ENCODE measurements at regions not wholly inside any gene's neighbourhood (a gene's known extent, or its start where the extent isn't known, plus 50 kb on each side); places are given as distances from the start of the nearest gene placed in this dataset.
"Not testable (repeated sequence)": the region's sequence is repeated elsewhere in the genome, so short reads cannot be mapped to it uniquely, and the experiment has no call there.

DNA sequence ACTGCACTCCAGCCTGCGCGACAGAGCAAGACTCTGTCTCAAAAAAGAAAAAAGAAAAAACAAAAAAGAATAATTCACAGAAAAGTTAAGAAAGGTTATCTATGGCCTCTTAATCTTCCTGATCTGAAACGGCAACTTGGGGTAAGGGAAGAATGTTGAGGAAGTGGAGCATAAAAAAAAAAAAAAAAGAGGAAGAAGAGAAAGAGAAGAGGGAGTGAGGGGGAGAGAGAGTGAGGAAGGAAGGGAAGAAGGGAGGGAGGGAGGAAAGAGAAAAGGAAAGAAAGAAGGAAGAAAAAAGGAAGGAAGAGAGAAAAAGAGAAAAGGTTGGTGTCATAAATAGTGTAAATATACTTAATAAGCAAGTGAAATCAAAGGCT, 68.9 kb upstream of the NCOA3 start:
- Mint-ChIP-seq H3K27ac (ENCODE audit: unreplicated experiment) (no peak overlapping the region), H3K4me3 (no peak overlapping the region), H3K27me3 (ENCODE audit: low read depth) (no peaks in the 10 kb centered on the region)

DNA sequence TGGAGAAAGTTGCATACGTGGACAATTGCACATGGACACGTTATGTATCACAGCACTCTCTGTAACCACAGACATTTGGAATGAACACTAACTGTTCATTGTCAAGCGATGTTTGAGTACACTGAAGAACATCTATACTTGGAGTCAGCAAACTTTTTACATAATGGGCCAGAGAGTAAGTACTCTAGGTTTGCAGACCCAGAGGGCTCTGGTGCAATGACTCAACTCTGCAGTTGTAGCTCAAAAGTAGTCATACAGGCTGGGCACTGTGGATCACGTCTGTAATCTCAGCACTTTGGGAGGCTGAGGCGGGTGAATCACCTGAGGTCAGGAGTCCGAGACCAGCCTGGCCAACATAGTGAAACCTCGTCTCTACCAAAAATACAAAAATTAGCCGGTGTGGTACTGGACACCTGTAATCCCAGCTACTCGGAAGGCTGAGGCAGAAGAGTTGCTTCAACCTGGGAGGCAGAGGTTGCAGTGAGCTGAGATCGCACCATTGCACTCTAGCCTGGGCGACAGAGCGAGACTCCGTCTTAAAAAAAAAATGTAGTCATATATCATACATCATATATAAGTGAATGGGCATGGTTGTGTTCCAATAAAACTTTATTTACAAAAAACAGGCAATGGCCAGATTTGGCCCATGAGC, 67.4 kb upstream of the NCOA3 start:
- not testable (repeated sequence) for H3K36me3 Mint-ChIP-seq (ENCODE audit: low read depth); DNase-seq (ENCODE audit: low read depth, low spot score); H3K27ac Mint-ChIP-seq (ENCODE audit: unreplicated experiment); H3K27me3 Mint-ChIP-seq (ENCODE audit: low read depth); H3K9me3 Mint-ChIP-seq; H3K4me1 Mint-ChIP-seq; H3K4me3 Mint-ChIP-seq

More for the DNA sequence above, 68.9 kb upstream of the NCOA3 start:
- no peaks in the 10 kb centered on the region for H3K4me1 Mint-ChIP-seq
- no peaks in the 10 kb centered on the region for H3K9me3 Mint-ChIP-seq
- DNase-seq (ENCODE audit: low read depth, low spot score): no peak
- peaks cover 2% of the 10 kb centered on the region for H3K36me3 Mint-ChIP-seq (ENCODE audit: low read depth)
- TF ChIP-seq, protein P1, sequence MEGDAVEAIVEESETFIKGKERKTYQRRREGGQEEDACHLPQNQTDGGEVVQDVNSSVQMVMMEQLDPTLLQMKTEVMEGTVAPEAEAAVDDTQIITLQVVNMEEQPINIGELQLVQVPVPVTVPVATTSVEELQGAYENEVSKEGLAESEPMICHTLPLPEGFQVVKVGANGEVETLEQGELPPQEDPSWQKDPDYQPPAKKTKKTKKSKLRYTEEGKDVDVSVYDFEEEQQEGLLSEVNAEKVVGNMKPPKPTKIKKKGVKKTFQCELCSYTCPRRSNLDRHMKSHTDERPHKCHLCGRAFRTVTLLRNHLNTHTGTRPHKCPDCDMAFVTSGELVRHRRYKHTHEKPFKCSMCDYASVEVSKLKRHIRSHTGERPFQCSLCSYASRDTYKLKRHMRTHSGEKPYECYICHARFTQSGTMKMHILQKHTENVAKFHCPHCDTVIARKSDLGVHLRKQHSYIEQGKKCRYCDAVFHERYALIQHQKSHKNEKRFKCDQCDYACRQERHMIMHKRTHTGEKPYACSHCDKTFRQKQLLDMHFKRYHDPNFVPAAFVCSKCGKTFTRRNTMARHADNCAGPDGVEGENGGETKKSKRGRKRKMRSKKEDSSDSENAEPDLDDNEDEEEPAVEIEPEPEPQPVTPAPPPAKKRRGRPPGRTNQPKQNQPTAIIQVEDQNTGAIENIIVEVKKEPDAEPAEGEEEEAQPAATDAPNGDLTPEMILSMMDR (conservative IDR thresholded peaks at IDR 0.05): no peak

DNA sequence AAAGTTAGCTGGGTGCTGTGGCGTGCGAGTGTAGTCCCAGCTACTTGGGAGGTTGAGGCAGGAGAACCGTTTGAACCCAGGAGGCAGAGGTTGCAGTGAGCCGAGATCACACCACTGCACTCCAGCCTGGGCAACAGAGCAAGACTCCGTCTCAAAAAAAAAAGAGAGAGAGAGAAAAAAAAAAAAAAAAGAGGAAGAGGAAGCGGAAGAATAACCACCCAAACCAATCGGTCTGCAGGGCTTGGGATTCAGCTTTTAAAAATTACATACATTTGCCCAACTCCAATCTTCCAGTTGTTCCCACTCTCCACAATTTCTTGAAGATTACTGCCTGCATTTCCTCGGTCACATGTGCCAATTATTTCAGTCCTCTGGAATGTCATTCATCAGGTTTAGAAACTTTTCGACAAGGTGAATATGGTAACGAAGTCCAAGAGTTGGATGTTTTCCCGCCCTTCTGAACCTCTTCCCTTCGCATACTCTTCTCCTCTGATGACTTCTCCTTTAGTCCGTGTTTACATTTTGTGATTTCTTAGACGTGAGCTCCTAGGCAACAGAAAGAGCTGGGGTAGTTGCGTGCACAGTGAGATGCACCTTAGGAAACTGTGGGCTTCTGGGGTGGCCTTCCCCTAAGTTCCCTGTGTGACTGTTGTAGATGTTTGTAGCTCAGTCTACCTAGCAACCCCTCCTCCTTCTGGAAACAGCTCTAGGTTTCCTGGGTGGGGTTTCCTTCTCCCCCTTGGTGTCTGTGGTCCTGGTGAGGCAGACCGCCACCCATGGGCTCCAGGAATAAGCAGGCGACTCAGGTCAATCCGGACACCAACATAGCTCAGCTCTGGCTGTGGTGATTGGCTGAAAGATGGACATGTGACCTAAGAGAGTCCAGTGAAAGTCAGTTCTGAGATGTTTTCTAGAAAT, 63.0 kb upstream of the NCOA3 start:
- Mint-ChIP-seq H3K36me3 (ENCODE audit: low read depth) (no peaks in the 10 kb centered on the region), H3K4me1 (no peaks in the 10 kb centered on the region), H3K4me3 (no peak overlapping the region), H3K9me3 (no peaks in the 10 kb centered on the region), H3K27ac (ENCODE audit: unreplicated experiment) (no peak overlapping the region), H3K27me3 (ENCODE audit: low read depth) (no peaks in the 10 kb centered on the region)
- TF ChIP-seq, protein P1 (conservative IDR thresholded peaks at IDR 0.05): no peak
- peak; percentile 3 for DNase-seq (ENCODE audit: low read depth, low spot score)

DNA sequence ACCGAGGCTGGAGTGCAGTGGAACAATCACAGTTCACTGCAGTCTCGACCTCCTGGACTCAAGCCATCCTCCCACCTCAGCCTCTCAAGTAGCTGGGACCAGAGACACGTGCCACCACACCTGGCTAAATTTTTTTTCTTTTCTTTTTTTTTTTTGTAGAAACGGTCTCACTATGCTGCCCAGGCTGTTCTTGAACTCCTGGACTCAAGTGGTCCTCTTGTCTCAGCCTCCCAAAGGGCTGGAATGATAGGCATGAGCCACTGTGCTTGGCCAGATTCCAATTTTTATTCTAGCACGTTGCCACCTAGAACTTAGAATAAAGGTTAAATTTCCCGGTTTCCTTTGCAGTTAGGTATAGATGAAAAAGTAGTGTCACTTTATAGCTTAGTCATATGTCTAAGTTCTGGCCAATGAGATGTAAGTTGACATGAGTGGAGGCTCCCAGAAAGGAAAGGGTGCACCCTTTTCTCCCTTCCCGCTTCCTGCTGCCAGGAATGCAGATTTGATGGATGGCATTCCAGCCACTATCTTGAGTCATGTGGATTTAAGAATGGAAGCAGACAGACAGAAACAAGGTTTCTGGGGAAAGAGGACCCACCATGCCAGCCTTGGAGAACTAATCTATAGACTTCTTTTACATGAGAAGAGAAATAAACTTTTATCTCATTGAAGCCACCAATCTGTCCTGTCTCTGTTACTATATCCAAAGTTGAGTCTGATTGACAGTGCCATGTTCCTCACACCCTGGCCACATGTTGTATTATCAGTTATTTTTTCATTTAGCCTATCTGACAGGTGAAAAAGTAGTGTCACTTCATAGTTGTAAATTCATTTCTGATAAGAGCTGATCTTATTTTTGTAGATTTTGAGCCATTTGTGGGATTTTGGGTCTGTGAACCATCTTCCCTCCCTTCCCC, 60.6 kb upstream of the NCOA3 start:
- no peak overlapping the region for H3K4me3 Mint-ChIP-seq
- H3K9me3 Mint-ChIP-seq: no peaks in the 10 kb centered on the region
- H3K27ac Mint-ChIP-seq (ENCODE audit: unreplicated experiment): no peak overlapping the region
- H3K4me1 Mint-ChIP-seq: no peaks in the 10 kb centered on the region
- DNase-seq (ENCODE audit: low read depth, low spot score): no peak
- TF ChIP-seq, protein P1 (conservative IDR thresholded peaks at IDR 0.05): no peak
- no peaks in the 10 kb centered on the region for H3K36me3 Mint-ChIP-seq (ENCODE audit: low read depth)
- no peaks in the 10 kb centered on the region for H3K27me3 Mint-ChIP-seq (ENCODE audit: low read depth)

DNA sequence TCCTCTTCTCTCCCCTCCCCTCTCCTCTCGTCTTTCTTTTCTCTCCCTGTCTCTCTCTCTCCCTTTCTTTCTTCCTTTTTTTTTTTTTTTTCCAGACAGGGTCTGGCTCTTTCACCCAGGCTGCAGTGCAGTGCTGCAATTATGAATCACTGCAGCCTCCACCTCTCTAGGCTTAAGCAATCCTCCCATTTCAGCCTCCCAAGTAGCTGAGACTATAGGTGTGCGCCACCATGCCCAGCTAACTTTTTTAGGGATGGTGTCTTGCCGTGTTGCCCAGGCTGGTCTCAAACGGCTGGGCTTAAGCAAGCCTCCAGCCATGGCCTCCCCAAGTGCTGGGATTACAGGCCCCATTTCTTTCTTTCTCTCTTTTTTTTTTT, 59.9 kb upstream of the NCOA3 start:
- Mint-ChIP-seq H3K4me1 (no peaks in the 10 kb centered on the region), H3K36me3 (ENCODE audit: low read depth) (no peaks in the 10 kb centered on the region), H3K27me3 (ENCODE audit: low read depth) (no peaks in the 10 kb centered on the region), H3K27ac (ENCODE audit: unreplicated experiment) (no peak overlapping the region), H3K4me3 (no peak overlapping the region), H3K9me3 (no peaks in the 10 kb centered on the region)
- TF ChIP-seq, protein P1 (conservative IDR thresholded peaks at IDR 0.05): no peak
- DNase-seq (ENCODE audit: low read depth, low spot score): no peak

DNA sequence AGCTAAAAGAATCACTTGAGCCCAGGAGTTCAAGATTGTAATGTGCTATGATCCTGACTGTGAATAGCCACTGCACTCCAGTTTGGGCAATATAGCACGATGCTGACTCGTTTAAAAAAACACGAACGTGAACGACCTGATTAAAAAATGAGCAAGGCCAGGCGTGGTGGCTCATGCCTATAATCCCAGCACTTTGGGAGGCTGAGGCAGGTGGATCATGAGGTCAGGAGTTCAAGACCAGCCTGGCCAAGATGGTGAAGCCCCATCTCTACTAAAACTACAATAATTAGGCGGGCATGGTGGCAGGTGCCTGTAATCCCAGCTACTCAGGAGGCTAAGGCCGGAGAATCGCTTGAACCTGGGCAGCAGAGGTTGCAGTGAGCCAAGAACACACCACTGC, 58.6 kb upstream of the NCOA3 start:
- H3K4me3 Mint-ChIP-seq; H3K4me1 Mint-ChIP-seq; H3K9me3 Mint-ChIP-seq; DNase-seq (ENCODE audit: low read depth, low spot score); H3K27ac Mint-ChIP-seq (ENCODE audit: unreplicated experiment); H3K36me3 Mint-ChIP-seq (ENCODE audit: low read depth); H3K27me3 Mint-ChIP-seq (ENCODE audit: low read depth): not testable (repeated sequence)
